K562 (cell line): ENCODE measurements at regions not wholly inside any gene's neighbourhood (a gene's known extent, or its start where the extent isn't known, plus 50 kb on each side); places are given as distances from the start of the nearest gene placed in this dataset.

Source experiments
- ATAC-seq: fragments of 200-7000 bp; cut with Tn5 transposase; 3 replicates; pipeline ENCODE4 v1.9.1; 2020; ENCODE audit warnings: moderate library complexity
- BruUV-seq: library from RNA; stranded (reverse); fragments of 400-500 nt; replicated peaks from 2 replicates; lab custom pipeline; 2021; lab: Mats Ljungman, UMichigan
- CTCF ChIA-PET: fragments of 300-600 bp; formaldehyde crosslinking; extraction: SDS; loops from one replicate; lab custom pipeline; 2021; ENCODE audit warnings: low intra/inter-chr PET ratio; lab: Yijun Ruan, JAX
- POLR2A ChIA-PET: fragments of 300-600, 350-650 bp; sonication (Branson Sonifier 250); formaldehyde crosslinking; extraction: SDS; loops from one replicate; lab custom pipeline; 2021; ENCODE audit warnings: antibody characterized with exemption, inconsistent platforms; lab: Yijun Ruan, JAX
- DNase-seq, 4 experiments: peaks; one replicate each; pipeline versions ENCODE4 v3.0.0 to v3.0.0-alpha.2; 2011 to 2018; ENCODE audit warnings: low spot score in 3 of 4, mixed read lengths in 3 of 4; ENCODE audit errors: extremely low read depth in 1 of 4
- FAIRE-seq: peaks from 2 replicates; lab custom pipeline; 2011; peaks lifted over from hg19 to GRCh38; lab: Jason Lieb, UNC
- H2AFZ ChIP-seq: 2 replicates; pipeline ENCODE4 v1.6.0; 2011; ENCODE audit warnings: low read depth, low read length, control low read depth, inconsistent platforms
- H3K27ac ChIP-seq: fragments of 200-600 bp; 3 replicates; pipeline ENCODE4 v1.8.0; 2011; ENCODE audit warnings: low read depth, mild to moderate bottlenecking, control low read depth, inconsistent platforms, low read length, moderate library complexity, mixed read lengths; ENCODE audit errors: extremely low read depth
- H3K27me3 ChIP-seq, 2 experiments: fragments of 300-600 bp in 1 of 2; 2 replicates in 1 of 2; 3 replicates in 1 of 2; pipeline versions ENCODE4 v1.6.0 to v1.8.0; 2011; ENCODE audit warnings: inconsistent platforms in 2 of 2, low read length in 2 of 2, mild to moderate bottlenecking in 1 of 2, mixed read lengths in 1 of 2, moderate library complexity in 1 of 2; ENCODE audit not compliant: control insufficient read depth in 2 of 2, insufficient read depth in 2 of 2
- H3K36me3 ChIP-seq: fragments of 300-600 bp; 3 replicates; pipeline ENCODE4 v1.8.0; 2011; ENCODE audit warnings: mild to moderate bottlenecking, low read length, inconsistent platforms; ENCODE audit not compliant: control insufficient read depth, insufficient read depth
- H3K4me1 ChIP-seq, 2 experiments: fragments of 200-600 bp in 1 of 2; replicated peaks in 1 of 2; 2 replicates in 1 of 2; 3 replicates in 1 of 2; pipeline versions ENCODE4 v1.5.1 to v1.8.0; 2011; ENCODE audit warnings: inconsistent platforms in 2 of 2, low read length in 2 of 2, mild to moderate bottlenecking in 1 of 2, mixed read lengths in 1 of 2, moderate library complexity in 1 of 2; ENCODE audit not compliant: control insufficient read depth in 2 of 2, insufficient read depth in 2 of 2
- H3K4me2 ChIP-seq: 2 replicates; pipeline ENCODE4 v1.6.1; 2011; ENCODE audit warnings: low read length, control low read depth, inconsistent platforms, mixed read lengths; ENCODE audit not compliant: insufficient read depth
- H3K4me3 ChIP-seq: fragments of 200-600 bp; sonication (generic), shearing (Covaris generic); 2 replicates; pipeline ENCODE4 v1.5.1; 2016; ENCODE audit warnings: control low read depth, inconsistent platforms
- H3K79me2 ChIP-seq: fragments of 200-600 bp; 3 replicates; pipeline ENCODE4 v1.8.0; 2011; ENCODE audit warnings: low read length, inconsistent platforms; ENCODE audit not compliant: control insufficient read depth, insufficient read depth
- H3K9ac ChIP-seq, 2 experiments: 2 replicates each; pipeline versions ENCODE4 v1.6.0 to v1.6.1; 2011; ENCODE audit warnings: low read depth in 2 of 2, low read length in 2 of 2, control low read depth in 1 of 2, inconsistent platforms in 1 of 2, mild to moderate bottlenecking in 1 of 2, mixed read lengths in 1 of 2; ENCODE audit not compliant: insufficient read depth in 1 of 2
- H3K9me1 ChIP-seq: one replicate; pipeline ENCODE4 v1.6.0; 2011; ENCODE audit warnings: inconsistent platforms, mild to moderate bottlenecking, low read length, moderate library complexity; ENCODE audit not compliant: control insufficient read depth, insufficient read depth
- H3K9me3 ChIP-seq: replicated peaks from 2 replicates; pipeline ENCODE4 v1.5.1; 2011; ENCODE audit warnings: low read depth, low read length, inconsistent platforms; ENCODE audit not compliant: control insufficient read depth, insufficient read depth
- H4K20me1 ChIP-seq: replicated peaks from 2 replicates; pipeline ENCODE4 v1.6.1; 2011; ENCODE audit warnings: low read length, inconsistent platforms, mixed read lengths; ENCODE audit not compliant: control insufficient read depth, insufficient read depth
- BRD4 ChIP-seq: fragments of 200-600 bp; sonication (generic); IDR thresholded peaks from 2 replicates; pipeline ENCODE4 v1.6.1; 2017; ENCODE audit warnings: inconsistent platforms
- EHMT2 ChIP-seq: fragments of 450-650 bp; IDR thresholded peaks from 2 replicates; pipeline ENCODE4 v1.6.1; 2018; ENCODE audit warnings: antibody characterized with exemption
- GABPB1 ChIP-seq: sonication (generic); formaldehyde crosslinking; IDR thresholded peaks from 2 replicates; pipeline ENCODE4 v1.8.0; 2022; ENCODE audit warnings: mild to moderate bottlenecking, missing genetic modification reagents
- HOMEZ ChIP-seq: fragments of 250-450 bp; sonication (Bioruptor Pico); IDR thresholded peaks from 2 replicates; pipeline ENCODE4 v1.4.0; 2020; ENCODE audit warnings: mild to moderate bottlenecking, moderate library complexity
- NCOA2 ChIP-seq, 2 experiments: fragments of 450-650 bp; IDR thresholded peaks; 2 replicates each; pipeline ENCODE4 v1.6.1; 2018; ENCODE audit warnings: mild to moderate bottlenecking in 2 of 2, moderate library complexity in 1 of 2; ENCODE audit not compliant: partially characterized antibody in 2 of 2
- RNF219 ChIP-seq: fragments of 250-450 bp; sonication (Bioruptor Pico); IDR thresholded peaks from 2 replicates; pipeline ENCODE4 v1.5.0; 2022; ENCODE audit warnings: mild to moderate bottlenecking
- SIX5 ChIP-seq, 2 experiments: IDR thresholded peaks; 2 replicates each; pipeline ENCODE4 v1.6.1; 2011; ENCODE audit warnings: low read length in 2 of 2, borderline replicate concordance in 1 of 2, low read depth in 1 of 2, mild to moderate bottlenecking in 1 of 2, moderate library complexity in 1 of 2; ENCODE audit not compliant: insufficient read depth in 1 of 2
- ZNF140 ChIP-seq: fragments of 250-450 bp; sonication (Bioruptor Pico); IDR thresholded peaks from 2 replicates; pipeline ENCODE4 v1.8.0; 2021; ENCODE audit warnings: moderate library complexity, mild to moderate bottlenecking, inconsistent platforms
- ZNF444 ChIP-seq: fragments of 250-450 bp; sonication (Bioruptor Pico); IDR thresholded peaks from 2 replicates; pipeline ENCODE4 v1.4.0; 2020; ENCODE audit warnings: mild to moderate bottlenecking, moderate library complexity
- ZSCAN29 ChIP-seq: fragments of 450-650 bp; IDR thresholded peaks from 2 replicates; pipeline ENCODE4 v1.6.1; 2017
- in situ Hi-C: fragments of 300-500 bp; cut with MboI; formaldehyde crosslinking; loops from 4 replicates; pipeline ENCODE4 v1.15.0; 2018; ENCODE audit warnings: inconsistent platforms, mixed read lengths
- intact Hi-C: fragments of 100-400 bp; cut with micrococcal nuclease; formaldehyde crosslinking; loops from 2 replicates; pipeline ENCODE4 v1.14.2; 2022

- Histone ChIP-seq H3K9me1 (no peaks in the 10 kb centered on the region), H3K9ac (no peak overlapping the region), H3K9me3 (no peaks in the 10 kb centered on the region), H2AFZ (no peak overlapping the region), H3K27ac (no peak overlapping the region), H3K4me1 (no peaks in the 10 kb centered on the region; a peak in 1 of 5 replicates), H3K4me3 (no peak overlapping the region), H3K36me3 (no peaks in the 10 kb centered on the region), H3K27me3 (no peaks in the 10 kb centered on the region), H3K79me2 (no peaks in the 10 kb centered on the region), H3K4me2 (no peak overlapping the region), H4K20me1 (no peaks in the 10 kb centered on the region)
- BruUV-seq = no TSS peak
- in situ Hi-C loops (no loop called here), intact Hi-C loops (no loop called here)
- ATAC-seq = no peak
- ChIA-PET CTCF (interaction anchor here (0.5 kb wide), 1 partner anchor 56 kb away, joined by 3 read pairs; no protein-coding TSS in a partner anchor), POLR2A (interaction anchor here (0.6 kb wide), 1 partner anchor 58 kb away, joined by 3 read pairs; no protein-coding TSS in a partner anchor)
- TF ChIP-seq EHMT2 (no peak), RNF219 (CRISPR knock-in tag) (no peak), SIX5 (IDR thresholded peaks at IDR 0.05; ENCODE audit: borderline replicate concordance in 1 of 2, insufficient read depth in 1 of 2, low read depth in 1 of 2, low read length in 2 of 2) (no peak), GABPB1 (CRISPR knock-in tag) (no peak), ZSCAN29 (no peak), HOMEZ (no peak), ZNF444 (CRISPR knock-in tag) (no peak), ZNF140 (CRISPR knock-in tag) (no peak), NCOA2 (IDR thresholded peaks at IDR 0.05; ENCODE audit: partially characterized antibody in 2 of 2) (no peak), BRD4 (no peak)
- FAIRE-seq = no peak
- no peak for DNase-seq
Measured at GRCh38 chr17:12312692-12313091, 292.0 kb downstream of the MAP2K4 start.
